HepG2 (cell line): ENCODE measurements at regions not wholly inside any gene's neighbourhood (a gene's known extent, or its start where the extent isn't known, plus 50 kb on each side); places are given as distances from the start of the nearest gene placed in this dataset.

Experiments
- ATAC-seq: fragments of 200-7000 bp; cut with Tn5 transposase; 3 replicates; pipeline ENCODE4 v1.9.1; 2020; ENCODE audit warnings: mild to moderate bottlenecking, moderate library complexity
- BruUV-seq: library from RNA; stranded (reverse); fragments of 400-500 nt; replicated peaks from 2 replicates; lab custom pipeline; 2021; lab: Mats Ljungman, UMichigan
- CTCF ChIA-PET: fragments of 300-600 bp; formaldehyde crosslinking; extraction: SDS; loops from one replicate; lab custom pipeline; 2021; ENCODE audit warnings: low total read pairs, inconsistent platforms, low intra/inter-chr PET ratio; lab: Yijun Ruan, JAX
- POLR2A ChIA-PET: fragments of 350-600 bp; sonication (Branson Sonifier 250); formaldehyde crosslinking; loops from one replicate; lab custom pipeline; 2020; ENCODE audit warnings: antibody characterized with exemption, inconsistent platforms; lab: Yijun Ruan, JAX
- DNase-seq: peaks from one replicate; pipeline ENCODE4 v3.0.0-alpha.2; 2015; ENCODE audit warnings: low spot score
- FAIRE-seq: peaks from 3 replicates; lab custom pipeline; 2011; peaks lifted over from hg19 to GRCh38; lab: Jason Lieb, UNC
- H2AFZ ChIP-seq: one replicate; pipeline ENCODE4 v1.6.1; 2011; ENCODE audit warnings: low read length, inconsistent platforms
- H3K27ac ChIP-seq: fragments of 300-600 bp; 3 replicates; pipeline ENCODE4 v1.8.0; 2011; ENCODE audit warnings: mixed run types, mild to moderate bottlenecking, mixed read lengths, low read length, inconsistent platforms; ENCODE audit not compliant: insufficient read depth; ENCODE audit errors: extremely low read length
- H3K27me3 ChIP-seq, 2 experiments: fragments of 200-600 bp in 1 of 2; 2 replicates in 1 of 2; 3 replicates in 1 of 2; pipeline versions ENCODE4 v1.6.0 to v1.8.0; 2011; ENCODE audit warnings: low read length in 2 of 2, mild to moderate bottlenecking in 2 of 2, moderate library complexity in 2 of 2, inconsistent platforms in 1 of 2; ENCODE audit not compliant: insufficient read depth in 2 of 2, control insufficient read depth in 1 of 2
- H3K36me3 ChIP-seq, 2 experiments: fragments of 200-600 bp in 1 of 2; replicated peaks in 1 of 2; 2 replicates in 1 of 2; 3 replicates in 1 of 2; pipeline versions ENCODE4 v1.5.1 to v1.8.0; 2011; ENCODE audit warnings: low read length in 2 of 2, inconsistent platforms in 1 of 2; ENCODE audit not compliant: insufficient read depth in 2 of 2, control insufficient read depth in 1 of 2
- H3K4me1 ChIP-seq: 2 replicates; pipeline ENCODE4 v1.5.1; 2012; ENCODE audit warnings: low read length, inconsistent platforms; ENCODE audit not compliant: insufficient read depth
- H3K4me2 ChIP-seq: 2 replicates; pipeline ENCODE4 v1.6.0; 2011; ENCODE audit warnings: low read depth, low read length, inconsistent platforms
- H3K4me3 ChIP-seq, 3 experiments: fragments of 200-600 bp in 1 of 3; sonication (generic), shearing (Covaris generic) in 1 of 3; replicated peaks in 1 of 3; 2 replicates each; pipeline ENCODE4 v1.5.1; 2011 to 2016; ENCODE audit warnings: low read length in 3 of 3, inconsistent platforms in 2 of 3, low read depth in 2 of 3, mild to moderate bottlenecking in 2 of 3, control low read depth in 1 of 3, mixed read lengths in 1 of 3; ENCODE audit not compliant: insufficient read depth in 1 of 3
- H3K79me2 ChIP-seq: one replicate; pipeline ENCODE4 v1.6.1; 2011; ENCODE audit warnings: low read length, inconsistent platforms; ENCODE audit not compliant: insufficient read depth
- H3K9ac ChIP-seq: 2 replicates; pipeline ENCODE4 v1.6.0; 2011; ENCODE audit warnings: mild to moderate bottlenecking, low read depth, low read length, inconsistent platforms; ENCODE audit not compliant: insufficient read depth
- H3K9me3 ChIP-seq: 2 replicates; pipeline ENCODE4 v1.5.1; 2012; ENCODE audit warnings: mild to moderate bottlenecking, low read length
- H4K20me1 ChIP-seq: 2 replicates; pipeline ENCODE4 v1.6.0; 2011; ENCODE audit warnings: inconsistent platforms, mild to moderate bottlenecking, low read length, moderate library complexity; ENCODE audit not compliant: insufficient read depth
- BRD4 ChIP-seq: sonication (generic); formaldehyde crosslinking; IDR thresholded peaks from 2 replicates; pipeline ENCODE4 v1.4.0; 2020; ENCODE audit warnings: missing genetic modification reagents
- CBX5 ChIP-seq: sonication (generic); formaldehyde crosslinking; IDR thresholded peaks from 2 replicates; pipeline ENCODE4 v1.4.0; 2020; ENCODE audit warnings: missing genetic modification reagents, borderline replicate concordance
- TOE1 ChIP-seq: sonication (generic); formaldehyde crosslinking; IDR thresholded peaks from 2 replicates; pipeline ENCODE4 v1.4.0; 2020; ENCODE audit warnings: mild to moderate bottlenecking, missing genetic modification reagents
- ZHX1 ChIP-seq: sonication (generic); formaldehyde crosslinking; IDR thresholded peaks from 2 replicates; pipeline ENCODE4 v1.8.1; 2022; ENCODE audit warnings: low read depth, mild to moderate bottlenecking, missing genetic modification reagents
- ZNF180 ChIP-seq: sonication (generic); formaldehyde crosslinking; IDR thresholded peaks from 2 replicates; pipeline ENCODE4 v1.4.0; 2020; ENCODE audit warnings: low read depth, missing genetic modification reagents, borderline replicate concordance
- ZNF335 ChIP-seq: sonication (generic); formaldehyde crosslinking; IDR thresholded peaks from 2 replicates; pipeline ENCODE4 v1.4.0; 2020; ENCODE audit warnings: missing genetic modification reagents
- ZNF556 ChIP-seq: sonication (generic); formaldehyde crosslinking; IDR thresholded peaks from 2 replicates; pipeline ENCODE4 v1.4.0; 2020; ENCODE audit warnings: mild to moderate bottlenecking, missing genetic modification reagents, borderline replicate concordance
- ZNF567 ChIP-seq: sonication (generic); formaldehyde crosslinking; IDR thresholded peaks from 2 replicates; pipeline ENCODE4 v1.8.1; 2023; ENCODE audit warnings: mild to moderate bottlenecking, missing genetic modification reagents, borderline replicate concordance
- ZNF639 ChIP-seq: conservative IDR thresholded peaks from 2 replicates; pipeline ENCODE4 v1.6.1; 2018; ENCODE audit warnings: missing genetic modification reagents
- WGBS: methylation state at CpG from one replicate; pipeline ENCODE4 v1.1.6; 2017; ENCODE audit warnings: low lambda C conversion rate; 5-methylcytosine and 5-hydroxymethylcytosine counted together
- in situ Hi-C: cut with HindIII; loops from 2 replicates; pipeline ENCODE4 v1.10.0; 2017; ENCODE audit warnings: low pct_unique_long_range_greater_than_20kb; ENCODE audit not compliant: extremely low pct_ligation_motif_present
- intact Hi-C: fragments of 100-400 bp; cut with micrococcal nuclease; formaldehyde crosslinking; loops from one replicate; pipeline ENCODE4 v1.10.0; 2022; ENCODE audit not compliant: unreplicated experiment

- no peak overlapping the region for H3K4me3 ChIP-seq
- in situ Hi-C loops = loop anchor here (10.0 kb wide), 1 partner anchor 192 kb away; no protein-coding TSS in a partner anchor
- H3K9me3 ChIP-seq = no peaks in the 10 kb centered on the region
- ChIA-PET POLR2A (no interaction called here), CTCF (no interaction called here)
- H3K27ac ChIP-seq = no peak overlapping the region
- no peaks in the 10 kb centered on the region for H3K36me3 ChIP-seq
- FAIRE-seq (no peak), DNase-seq (no peak), ATAC-seq (no peak)
- H3K4me2 ChIP-seq = no peak overlapping the region
- TF ChIP-seq ZNF556 (CRISPR knock-in tag) (no peak), ZHX1 (CRISPR knock-in tag) (no peak), ZNF335 (CRISPR knock-in tag) (no peak), BRD4 (CRISPR knock-in tag) (no peak), TOE1 (CRISPR knock-in tag) (no peak), ZNF180 (CRISPR knock-in tag) (no peak), ZNF639 (no peak), CBX5 (CRISPR knock-in tag) (no peak), ZNF567 (CRISPR knock-in tag) (no peak)
- WGBS = 21% methylated on average over 9 of the region's 9 CpGs
- no TSS peak for BruUV-seq
- no peaks in the 10 kb centered on the region for H4K20me1 ChIP-seq
- H3K27me3 ChIP-seq = peaks cover 1 to 70% of the 10 kb centered on the region in 2 experiments; a peak in 4 of 5 replicates
- H3K9ac ChIP-seq = no peak overlapping the region
- H2AFZ ChIP-seq = no peak overlapping the region
- H3K79me2 ChIP-seq = no peaks in the 10 kb centered on the region
- H3K4me1 ChIP-seq = no peaks in the 10 kb centered on the region
- intact Hi-C loops = no loop called here
Observed at GRCh38 chr6:776951-777350, 84.0 kb upstream of the EXOC2 start.
